GM18505 (cell line): ENCODE measurements at regions not wholly inside any gene's neighbourhood (a gene's known extent, or its start where the extent isn't known, plus 50 kb on each side); places are given as distances from the start of the nearest gene placed in this dataset.
"Not testable (repeated sequence)": the region's sequence is repeated elsewhere in the genome, so short reads cannot be mapped to it uniquely, and the experiment has no call there.

Experiments
- ATAC-seq: cut with Tn5 transposase; IDR thresholded peaks from one replicate; pipeline ENCODE4 v1.9.1; 2021; ENCODE audit not compliant: unreplicated experiment
- POLR2A ChIP-seq: IDR thresholded peaks from 4 replicates; pipeline ENCODE4 v1.6.1; 2011; ENCODE audit warnings: borderline replicate concordance; ENCODE audit not compliant: insufficient read depth, insufficient read length; ENCODE audit errors: extremely low read depth

GRCh38 chrX:10676235-10676957 lies 56.0 kb upstream of the MID1 start:
- no peak for ATAC-seq
- TF ChIP-seq POLR2A = no peak

- ATAC-seq = no peak
- no peak for TF ChIP-seq POLR2A
Observed at GRCh38 chrX:10677490-10677889, 57.1 kb upstream of the MID1 start.

- no peak for ATAC-seq
- TF ChIP-seq POLR2A = no peak
Observed at GRCh38 chrX:10679387-10679786, 59.0 kb upstream of the MID1 start.

- ATAC-seq = no peak
- TF ChIP-seq POLR2A = no peak
Observed at GRCh38 chrX:10681167-10681566, 60.8 kb upstream of the MID1 start.

GRCh38 chrX:10683631-10684030 lies 63.2 kb upstream of the MID1 start:
- ATAC-seq = not testable (repeated sequence)

GRCh38 chrX:10685923-10686595 lies 65.7 kb upstream of the MID1 start:
- no peak for ATAC-seq
- no peak for TF ChIP-seq POLR2A

- not testable (repeated sequence) for ATAC-seq
Observed at GRCh38 chrX:10691751-10692150, 71.4 kb upstream of the MID1 start.

- ATAC-seq = no peak
- TF ChIP-seq POLR2A = no peak
Observed at GRCh38 chrX:10697616-10698317, 77.4 kb upstream of the MID1 start.

GRCh38 chrX:10698318-10698640 lies 77.9 kb upstream of the MID1 start:
- ATAC-seq = no peak
- no peak for TF ChIP-seq POLR2A

- no peak for TF ChIP-seq POLR2A
- ATAC-seq = no peak
Observed at GRCh38 chrX:10702031-10702430, 81.6 kb upstream of the MID1 start.

- not testable (repeated sequence) for ATAC-seq
Observed at GRCh38 chrX:10706342-10706741, 86.0 kb upstream of the MID1 start.

- ATAC-seq = no peak
- no peak for TF ChIP-seq POLR2A
Observed at GRCh38 chrX:10707773-10708172, 87.4 kb upstream of the MID1 start.

GRCh38 chrX:10709276-10709675 lies 88.9 kb upstream of the MID1 start:
- TF ChIP-seq POLR2A = no peak
- ATAC-seq = no peak

GRCh38 chrX:10714531-10714930 lies 94.1 kb upstream of the MID1 start:
- no peak for ATAC-seq
- TF ChIP-seq POLR2A = no peak

GRCh38 chrX:10722851-10723250 lies 102.5 kb upstream of the MID1 start:
- peak; percentile 64 for ATAC-seq
- TF ChIP-seq POLR2A = no peak

- TF ChIP-seq POLR2A = no peak
- no peak for ATAC-seq
Observed at GRCh38 chrX:10725071-10725470, 104.7 kb upstream of the MID1 start.
